ENCODE measurements at regions not wholly inside any gene's neighbourhood (a gene's known extent, or its start where the extent isn't known, plus 50 kb on each side); places are given as distances from the start of the nearest gene placed in this dataset.

DNA sequence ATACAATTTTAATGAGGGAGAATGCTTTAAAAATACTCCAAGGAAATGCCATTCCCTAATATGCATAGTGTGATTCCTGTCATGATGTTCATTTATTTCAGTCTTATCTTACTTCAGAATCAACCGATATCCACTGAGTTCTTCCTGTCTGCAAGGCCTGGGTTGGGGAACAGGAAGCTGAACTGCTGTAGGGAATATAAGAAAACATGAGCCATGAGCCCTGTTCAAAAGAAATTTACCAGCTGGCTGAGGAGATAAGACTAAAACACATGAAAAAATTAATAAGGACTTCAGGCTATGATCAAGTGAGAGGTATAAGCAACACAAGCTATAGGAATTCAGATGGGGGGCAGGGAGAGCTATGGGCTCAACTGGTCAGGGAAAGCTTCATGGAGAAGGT, 184.7 kb downstream of the PLPP4 start:
- DNase-seq, result peak; percentile 60
- in situ Hi-C loops (cut with MboI; ENCODE audit: low pct_unique_long_range_greater_than_20kb, low sequenced_read_pairs), result no loop called here

DNA sequence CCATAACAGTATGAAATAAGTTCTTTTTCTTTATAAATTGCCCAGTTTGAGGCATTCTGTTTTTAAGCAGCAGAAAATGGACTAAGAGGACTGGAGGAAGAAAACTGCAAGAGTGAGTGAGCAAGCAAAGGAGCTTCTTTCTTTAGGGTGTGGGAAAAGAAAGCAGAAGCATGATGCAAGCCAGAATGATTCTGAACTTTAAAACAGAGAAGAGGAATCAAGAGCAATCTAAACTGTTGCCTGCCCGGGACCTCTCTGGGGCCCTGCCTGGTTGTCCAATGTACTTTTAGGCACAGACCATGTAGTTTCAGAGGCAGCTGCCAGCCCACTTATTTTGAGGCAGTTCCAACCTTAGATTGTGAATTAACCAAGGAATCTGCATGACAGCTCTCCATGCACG, 186.3 kb downstream of the PLPP4 start:
- in situ Hi-C loops (cut with MboI; ENCODE audit: low pct_unique_long_range_greater_than_20kb, low sequenced_read_pairs), result no loop called here
- DNase-seq, result no peak

DNA sequence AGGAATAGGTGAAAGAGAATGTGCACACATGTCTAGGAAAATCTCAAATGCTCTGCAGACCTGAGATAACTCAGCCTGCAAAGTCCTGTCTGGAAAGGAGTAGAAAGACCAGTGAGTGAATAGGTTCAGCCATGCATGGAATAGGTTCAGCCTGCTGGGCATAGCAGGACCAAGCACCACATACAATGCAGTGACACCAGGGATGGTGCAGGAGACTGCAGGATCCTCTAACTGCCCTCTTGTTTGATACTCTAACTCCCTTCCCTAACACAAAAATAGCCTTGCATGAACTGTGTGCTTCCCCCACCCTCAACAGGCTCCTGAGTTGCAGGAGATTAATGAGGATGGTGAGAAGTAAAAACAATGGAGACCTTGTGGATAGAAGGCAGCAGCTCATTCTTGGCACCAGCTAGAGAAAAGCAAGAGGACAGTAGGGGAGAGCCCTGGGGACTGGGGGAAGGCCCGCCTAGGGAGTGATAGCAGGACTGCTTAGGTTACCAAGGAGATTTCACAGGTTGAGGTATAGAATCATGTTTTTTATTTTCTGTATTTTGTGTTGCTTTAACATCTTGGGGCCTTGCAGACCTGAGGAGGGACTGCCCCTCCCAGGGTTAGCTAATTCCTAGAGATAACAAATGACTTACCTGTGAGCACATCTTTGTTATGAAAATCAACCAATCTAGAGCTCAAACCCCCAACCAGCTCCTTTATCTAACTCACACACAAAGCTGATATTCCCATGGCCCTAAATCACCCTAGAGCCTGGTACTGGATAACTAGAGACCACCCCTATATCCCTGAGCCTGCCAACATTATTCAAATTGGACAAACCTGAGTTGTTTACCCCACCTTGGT, 187.8 kb downstream of the PLPP4 start:
- DNase-seq, result no peak
- in situ Hi-C loops (cut with MboI; ENCODE audit: low pct_unique_long_range_greater_than_20kb, low sequenced_read_pairs), result no loop called here

DNA sequence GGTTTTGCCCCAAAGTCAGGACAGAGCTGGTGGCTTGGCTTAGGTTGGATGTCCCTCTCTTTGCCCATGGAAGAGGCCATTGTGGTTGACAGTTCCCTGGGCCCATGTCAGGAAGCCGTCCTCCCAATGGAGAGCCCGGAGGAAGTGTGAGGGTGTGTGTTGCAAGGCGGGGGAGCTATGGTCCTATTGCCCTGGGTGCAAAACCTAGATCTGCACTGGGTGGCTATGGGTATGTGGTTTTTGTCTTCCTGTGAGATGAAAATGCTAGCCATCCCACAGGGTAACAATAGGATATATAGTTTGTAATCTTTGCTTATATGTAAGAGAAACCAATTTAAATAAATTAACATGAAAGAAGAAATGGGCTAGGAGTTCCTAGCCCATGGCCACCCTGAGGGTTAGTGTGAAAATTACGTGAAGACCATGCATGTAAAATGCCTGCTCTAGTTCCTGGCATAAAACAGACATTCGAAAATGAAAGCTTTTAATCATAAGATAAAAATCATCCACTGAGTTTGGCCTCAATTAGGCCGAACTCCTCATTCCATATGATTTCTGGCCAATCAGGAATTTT, 189.2 kb downstream of the PLPP4 start:
- in situ Hi-C loops (cut with MboI; ENCODE audit: low pct_unique_long_range_greater_than_20kb, low sequenced_read_pairs), result no loop called here

DNA sequence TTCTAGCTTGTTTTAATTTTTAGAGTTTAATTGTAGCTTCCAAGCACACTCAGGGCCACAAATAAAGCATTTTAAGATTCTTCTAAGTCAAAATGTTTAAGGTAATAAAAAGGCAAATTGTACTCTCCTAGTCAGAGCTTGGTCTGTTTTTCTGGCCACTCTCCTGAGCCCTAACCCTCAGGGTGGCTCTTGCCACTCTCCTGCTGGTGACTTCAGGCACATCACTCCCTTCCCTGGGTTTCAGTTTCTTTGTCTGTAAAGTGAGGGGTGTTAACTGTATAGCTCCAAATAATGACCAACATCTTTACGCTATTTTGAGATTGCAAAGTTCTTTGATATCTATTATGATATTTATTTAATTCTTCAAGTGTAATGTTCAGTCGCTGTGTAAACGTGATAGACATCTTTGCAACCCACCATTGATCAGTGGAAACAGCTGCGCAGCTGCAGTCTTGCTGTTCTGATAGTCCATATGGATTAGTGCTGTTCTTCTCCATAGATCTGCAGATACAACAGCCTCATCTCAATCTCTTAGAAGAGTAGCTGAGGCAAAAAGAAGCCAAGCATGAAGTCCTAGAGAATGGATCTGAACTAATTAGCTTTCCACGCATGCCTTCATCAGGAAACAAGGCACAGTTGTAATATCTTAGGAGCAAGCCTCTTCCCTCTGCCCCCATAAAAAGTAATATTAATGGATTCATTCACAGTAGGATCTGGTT, 189.9 kb downstream of the PLPP4 start:
- in situ Hi-C loops (cut with MboI; ENCODE audit: low pct_unique_long_range_greater_than_20kb, low sequenced_read_pairs), result no loop called here

More for the DNA sequence above, 189.2 kb downstream of the PLPP4 start:
- DNase-seq, result no peak

DNA sequence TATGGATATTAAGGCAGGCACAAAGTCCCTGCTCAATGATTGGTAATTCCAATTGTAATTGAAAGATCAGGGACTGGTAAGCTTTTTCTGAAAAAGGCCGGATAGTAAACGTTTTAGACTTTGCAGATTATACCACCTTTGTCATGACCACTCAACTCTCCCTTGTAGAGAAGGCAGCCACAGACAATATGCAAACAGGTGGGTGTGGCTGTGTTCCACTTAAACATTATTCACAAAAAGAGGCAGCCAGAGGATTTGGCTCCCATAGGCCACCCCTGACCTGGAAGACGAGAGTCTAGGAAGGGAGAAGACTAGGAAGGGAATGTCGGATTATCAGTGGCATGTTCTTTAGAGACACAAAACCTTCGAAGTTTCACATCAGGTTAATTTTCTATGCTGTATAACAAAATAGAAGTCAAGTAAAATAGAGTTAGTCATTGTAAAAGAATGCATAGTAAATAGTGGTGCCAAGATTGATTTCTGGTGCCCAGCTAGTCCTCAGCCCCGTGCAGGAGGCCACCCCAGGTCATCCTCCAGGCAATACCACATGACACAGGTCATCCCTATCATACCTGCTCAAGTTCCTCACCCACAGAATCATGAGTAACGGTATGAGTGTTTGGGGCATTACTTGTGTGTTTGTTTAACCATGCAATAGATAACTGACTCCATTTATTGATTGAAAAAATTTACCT, 193.8 kb downstream of the PLPP4 start:
- no peak for DNase-seq
- in situ Hi-C loops (cut with MboI; ENCODE audit: low pct_unique_long_range_greater_than_20kb, low sequenced_read_pairs), result no loop called here

More for the DNA sequence above, 189.9 kb downstream of the PLPP4 start:
- DNase-seq, result no peak

DNA sequence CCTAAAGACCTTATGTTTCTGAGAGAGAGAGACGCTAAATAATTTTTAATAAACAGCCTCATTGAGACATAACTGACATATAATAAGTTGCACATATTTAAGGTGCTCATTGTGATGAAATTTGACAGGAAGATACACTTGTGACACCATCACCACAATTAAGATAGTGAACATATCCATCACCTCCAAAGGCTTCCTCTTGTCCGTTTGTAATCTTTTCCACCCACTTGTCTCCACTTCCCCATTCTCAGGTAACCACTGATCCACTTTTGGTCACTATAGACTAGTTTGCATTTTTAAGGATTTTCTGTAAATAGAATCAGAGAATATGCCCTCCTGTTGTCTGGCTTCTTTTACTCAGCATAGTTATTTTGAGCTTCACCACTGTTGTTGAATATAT, 195.1 kb upstream of the WDR11 start:
- in situ Hi-C loops (cut with MboI; ENCODE audit: low pct_unique_long_range_greater_than_20kb, low sequenced_read_pairs), result no loop called here
- DNase-seq, result peak; percentile 1

DNA sequence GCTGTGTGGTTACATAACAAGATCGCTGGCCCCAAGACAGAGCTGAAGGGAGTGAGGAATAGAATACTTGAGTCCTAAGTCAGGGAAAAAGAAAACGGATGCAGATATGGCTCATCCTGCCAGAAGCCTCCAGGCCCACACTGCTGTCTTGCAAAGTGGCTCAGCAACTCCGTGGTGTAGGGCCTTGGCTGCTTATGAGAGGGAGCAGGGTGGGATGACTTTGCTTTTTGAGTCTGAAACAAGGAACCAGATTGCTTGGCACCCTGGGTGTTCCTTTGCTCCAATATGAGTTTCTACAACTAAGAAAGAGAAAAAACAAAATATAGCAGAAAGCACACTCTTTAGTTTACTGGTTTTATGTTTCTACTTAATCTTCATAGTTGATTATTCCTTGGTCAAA, 193.8 kb upstream of the WDR11 start:
- DNase-seq, result no peak
- in situ Hi-C loops (cut with MboI; ENCODE audit: low pct_unique_long_range_greater_than_20kb, low sequenced_read_pairs), result no loop called here

DNA sequence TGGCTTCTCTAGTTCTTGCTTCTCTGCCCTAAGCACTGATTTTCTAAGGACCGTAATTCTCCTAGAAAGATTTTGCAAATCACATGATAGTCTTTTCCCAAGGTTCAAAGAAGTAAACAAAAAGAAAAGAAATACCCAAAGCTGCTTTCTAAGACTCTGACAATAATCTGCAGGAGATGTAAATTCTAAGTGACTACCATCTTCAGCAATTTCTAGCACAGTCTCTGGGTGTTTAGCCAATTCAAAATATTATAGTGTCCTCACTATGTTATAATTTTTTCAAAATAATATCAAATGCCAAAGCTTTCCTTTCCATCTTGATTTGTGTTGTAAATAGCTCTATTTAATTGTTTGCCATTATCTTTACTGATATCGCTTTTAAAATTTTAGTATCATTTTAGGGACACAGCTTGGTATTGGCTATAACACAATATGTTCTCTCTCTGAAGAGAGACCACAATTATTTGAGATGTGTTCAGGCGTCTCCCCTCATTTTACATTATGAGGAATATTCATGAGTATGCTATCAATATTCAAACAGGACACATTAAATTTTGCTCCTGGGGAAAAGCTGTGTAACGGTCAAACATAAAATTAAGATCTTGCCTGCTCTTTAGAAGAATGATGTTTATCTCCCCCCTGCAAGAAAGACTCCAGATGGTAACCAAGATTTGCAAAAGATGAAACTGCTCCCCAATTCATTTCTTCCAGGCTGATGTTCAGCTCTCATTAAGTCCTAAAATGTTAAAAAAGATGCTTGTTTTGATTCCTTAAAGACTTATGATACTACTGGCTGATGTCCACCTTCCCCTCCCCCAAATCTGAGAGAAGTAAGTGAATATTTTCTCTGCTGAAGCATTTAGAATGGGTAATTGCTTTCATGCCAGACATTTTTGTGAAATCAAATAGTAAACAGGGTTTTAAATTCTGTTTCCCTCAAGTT, 191.9 kb upstream of the WDR11 start:
- DNase-seq, result no peak

DNA sequence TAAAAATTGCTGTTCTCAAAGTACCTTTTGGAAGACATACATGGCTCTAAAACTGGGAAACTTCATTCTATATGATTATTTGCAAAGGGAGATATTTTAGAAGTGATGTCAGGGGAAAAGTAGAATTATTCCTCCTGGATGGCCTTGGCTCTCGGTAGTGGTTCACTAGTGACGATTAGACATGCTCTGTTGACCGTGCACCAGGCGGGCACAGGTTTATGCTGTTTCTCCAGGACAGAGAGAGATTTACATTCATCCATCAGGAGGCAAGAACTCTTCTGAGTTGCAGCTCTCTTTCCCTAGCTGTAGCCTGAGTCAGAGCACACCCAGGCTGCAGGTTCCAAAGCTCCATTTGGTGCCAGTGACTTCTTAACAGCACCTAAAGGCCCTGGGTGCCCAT, 184.9 kb upstream of the WDR11 start:
- DNase-seq, result no peak
- in situ Hi-C loops (cut with MboI; ENCODE audit: low pct_unique_long_range_greater_than_20kb, low sequenced_read_pairs), result no loop called here

More for the DNA sequence above, 191.9 kb upstream of the WDR11 start:
- in situ Hi-C loops (cut with MboI; ENCODE audit: low pct_unique_long_range_greater_than_20kb, low sequenced_read_pairs), result no loop called here

DNA sequence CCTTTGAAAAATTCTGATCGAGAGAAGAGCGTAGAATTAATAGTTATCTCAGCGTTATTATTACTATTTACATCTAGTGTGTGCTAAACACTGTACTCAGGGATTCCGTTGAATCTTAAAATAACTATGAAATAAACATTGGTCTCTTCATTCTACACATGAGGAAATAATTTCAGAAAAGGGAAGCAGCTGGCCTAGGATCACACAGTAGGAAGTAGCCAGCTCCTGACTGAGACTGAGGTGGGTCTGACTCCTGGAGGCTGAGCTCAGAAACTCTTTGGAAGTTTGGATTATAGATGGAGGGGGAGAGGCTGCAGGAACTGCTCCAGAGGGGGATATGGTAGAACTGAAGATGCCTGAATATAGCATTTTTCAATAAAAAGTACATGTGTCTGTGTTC, 183.9 kb upstream of the WDR11 start:
- in situ Hi-C loops (cut with MboI; ENCODE audit: low pct_unique_long_range_greater_than_20kb, low sequenced_read_pairs), result no loop called here
- no peak for DNase-seq

DNA sequence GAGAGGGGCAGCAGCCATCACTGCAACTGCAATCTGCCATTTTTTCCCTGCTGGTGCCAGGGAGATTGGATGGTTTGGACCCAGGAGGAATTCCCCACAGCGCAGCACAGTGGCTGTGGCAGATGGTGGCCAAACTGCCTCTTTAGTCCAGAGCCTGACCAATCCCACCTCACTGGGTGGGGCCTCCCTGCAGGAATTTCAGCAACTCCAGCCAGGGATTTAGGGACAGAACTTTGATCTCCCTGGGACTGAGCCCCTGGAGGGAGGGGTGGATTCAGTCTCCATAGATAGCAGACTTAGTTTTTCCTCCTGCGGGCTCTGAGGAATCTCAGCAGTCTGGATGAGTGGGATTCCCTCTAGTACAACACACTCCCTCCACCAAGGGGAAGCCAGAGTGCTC, 179.7 kb upstream of the WDR11 start:
- in situ Hi-C loops (cut with MboI; ENCODE audit: low pct_unique_long_range_greater_than_20kb, low sequenced_read_pairs), result no loop called here
- no peak for DNase-seq

DNA sequence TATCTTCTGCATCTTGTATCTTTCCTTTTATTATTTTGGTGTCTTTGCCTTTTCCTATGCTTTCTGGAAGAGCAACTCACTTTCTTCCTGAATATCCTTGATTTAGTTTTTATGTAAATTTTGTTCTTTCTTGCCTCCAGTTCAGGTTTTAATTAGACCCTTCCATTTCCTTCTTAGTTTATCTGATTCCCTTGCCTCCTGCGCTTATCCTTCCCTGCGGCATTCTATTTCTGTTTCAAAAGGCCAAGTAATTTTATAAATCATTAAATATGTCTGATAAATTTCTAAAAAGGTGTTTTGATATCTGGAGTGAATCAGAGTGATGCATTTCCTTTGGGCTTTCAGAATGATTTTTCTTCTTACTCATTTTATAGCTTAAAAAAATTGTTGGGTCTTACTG, 167.7 kb upstream of the WDR11 start:
- in situ Hi-C loops (cut with MboI; ENCODE audit: low pct_unique_long_range_greater_than_20kb, low sequenced_read_pairs), result no loop called here
- no peak for DNase-seq

DNA sequence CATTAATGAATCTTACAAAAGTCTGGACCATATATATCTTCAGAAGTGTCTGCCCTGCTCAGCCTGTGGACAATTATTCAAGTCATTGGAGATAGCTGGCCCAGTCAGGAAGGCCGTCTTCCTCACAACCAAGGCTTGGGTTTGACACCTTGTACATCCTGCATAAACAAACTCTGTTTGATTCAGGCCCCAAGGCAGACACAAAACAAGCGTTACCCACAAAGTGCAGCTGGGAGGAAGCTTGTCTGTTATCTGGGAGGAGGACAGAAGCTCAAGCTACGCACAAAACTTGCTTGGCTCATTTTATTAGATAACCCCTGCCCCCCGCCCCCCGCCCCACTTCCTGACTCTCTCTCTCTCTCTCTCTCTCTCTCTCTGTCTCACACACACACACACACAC, 166.9 kb upstream of the WDR11 start:
- DNase-seq, result no peak

DNA sequence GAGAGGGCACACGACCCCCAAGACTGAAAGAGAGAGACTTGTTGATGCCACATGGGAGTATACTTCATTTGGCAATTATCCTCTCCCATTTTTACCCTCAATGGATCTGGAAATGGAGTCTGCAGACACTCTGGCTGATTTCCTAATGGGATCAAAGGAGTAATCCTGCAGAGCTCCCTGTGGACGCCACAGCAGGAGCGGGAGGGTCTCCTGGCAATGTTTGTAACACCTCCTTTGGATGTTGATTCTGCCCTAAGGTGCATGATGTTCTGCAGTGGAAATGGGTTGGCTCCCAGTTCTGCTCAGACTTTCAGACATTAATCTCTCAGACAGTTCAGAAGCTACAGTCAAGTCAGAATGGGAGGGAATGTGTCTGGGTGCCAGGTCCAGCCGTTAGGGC, 166.0 kb upstream of the WDR11 start:
- DNase-seq, result no peak
- in situ Hi-C loops (cut with MboI; ENCODE audit: low pct_unique_long_range_greater_than_20kb, low sequenced_read_pairs), result no loop called here

More for the DNA sequence above, 166.9 kb upstream of the WDR11 start:
- in situ Hi-C loops (cut with MboI; ENCODE audit: low pct_unique_long_range_greater_than_20kb, low sequenced_read_pairs), result no loop called here

DNA sequence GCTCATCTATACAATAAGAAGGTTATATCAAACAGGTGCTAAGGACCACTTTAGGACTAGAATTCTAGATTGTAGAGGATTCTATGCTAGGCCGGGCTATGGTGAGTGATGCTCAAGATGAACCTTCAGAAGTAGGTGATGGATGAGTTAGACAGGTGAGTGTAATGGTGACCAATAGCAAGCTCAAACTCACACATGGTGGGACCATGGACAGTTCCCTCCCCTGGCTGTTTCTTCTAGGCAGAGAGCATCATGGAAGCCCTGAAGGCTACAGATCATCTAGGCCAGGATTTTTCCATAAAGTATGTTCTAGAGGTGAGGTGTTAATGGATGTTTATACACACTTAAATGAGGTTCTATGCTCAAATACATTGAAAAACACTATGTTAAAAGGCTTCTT, 162.2 kb upstream of the WDR11 start:
- in situ Hi-C loops (cut with MboI; ENCODE audit: low pct_unique_long_range_greater_than_20kb, low sequenced_read_pairs), result no loop called here
- no peak for DNase-seq

DNA sequence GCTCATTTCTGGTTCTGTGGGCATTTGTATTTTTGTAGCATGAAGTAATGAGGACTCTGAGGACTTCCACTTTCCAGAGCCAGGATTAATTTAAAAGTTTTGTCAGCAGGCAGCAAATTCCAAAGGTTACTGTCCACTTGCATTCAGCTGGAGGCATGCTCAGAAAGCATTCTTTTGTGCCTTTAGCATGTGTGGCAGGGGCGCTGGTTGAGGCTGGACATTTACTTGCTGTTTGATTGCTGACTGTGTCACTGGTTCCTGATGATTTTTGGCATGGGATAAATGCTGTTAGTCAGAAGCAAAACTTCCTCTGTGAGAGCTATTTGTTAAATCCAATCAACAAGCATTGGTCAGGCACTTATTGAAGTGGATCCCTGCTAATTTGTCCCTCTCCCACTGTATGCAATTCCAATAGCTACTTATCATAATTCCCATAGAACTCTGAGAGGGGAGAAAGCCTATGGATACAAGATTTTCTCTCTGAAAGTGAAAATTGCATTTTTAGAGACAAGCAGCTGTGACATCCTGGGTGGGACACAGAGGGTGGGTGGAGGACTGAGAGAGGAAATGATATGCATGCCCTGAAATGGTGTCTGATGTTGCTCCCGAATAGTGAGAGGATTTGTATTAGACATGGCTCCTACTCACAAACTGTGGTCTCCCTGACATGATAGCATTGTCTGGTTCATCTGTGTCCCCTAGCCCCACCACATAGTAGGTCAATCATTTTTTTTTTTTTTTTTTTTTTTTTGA, 161.2 kb upstream of the WDR11 start:
- no peak for DNase-seq
- in situ Hi-C loops (cut with MboI; ENCODE audit: low pct_unique_long_range_greater_than_20kb, low sequenced_read_pairs), result no loop called here

DNA sequence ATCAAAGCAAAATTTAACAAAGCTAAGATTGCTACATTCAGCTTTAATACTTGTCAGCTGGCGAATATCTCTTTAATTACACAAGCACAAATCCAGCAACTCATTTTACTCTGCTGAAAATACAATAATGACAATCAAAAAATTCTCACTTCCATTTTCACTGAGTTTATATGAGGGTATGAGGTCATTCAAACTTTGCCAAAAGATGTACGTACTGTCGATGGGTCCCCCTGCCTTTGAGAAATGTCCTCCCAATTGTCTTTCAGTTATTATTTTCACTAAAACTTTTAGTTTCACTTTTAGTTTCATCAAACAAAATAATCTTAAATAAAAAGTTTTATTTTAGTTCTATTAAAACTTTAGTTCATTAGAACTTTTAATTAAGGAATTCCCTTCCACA, 159.5 kb upstream of the WDR11 start:
- in situ Hi-C loops (cut with MboI; ENCODE audit: low pct_unique_long_range_greater_than_20kb, low sequenced_read_pairs), result no loop called here
- DNase-seq, result no peak

Measured in KBM-7 (cell line).